ENCODE measurements at regions not wholly inside any gene's neighbourhood (a gene's known extent, or its start where the extent isn't known, plus 50 kb on each side); places are given as distances from the start of the nearest gene placed in this dataset.

GRCh38 chr9:79798450-79798849 lies 226.7 kb downstream of the TLE4 start:
- ChIA-PET POLR2A (ENCODE audit: unreplicated experiment) (no interaction called here), CTCF (no interaction called here)
- TF ChIP-seq EZH2 (IDR thresholded peaks at IDR 0.05; ENCODE audit: low read depth) (no peak), CTCF (conservative IDR thresholded peaks at IDR 0.05) (no peak)
- H4K20me1 ChIP-seq (ENCODE audit: insufficient read depth): no peaks in the 10 kb centered on the region
- intact Hi-C loops (cut with micrococcal nuclease; ENCODE audit: unreplicated experiment): no loop called here
- H3K9me3 ChIP-seq (ENCODE audit: insufficient read depth, low read depth): no peaks in the 10 kb centered on the region
- H3K4me2 ChIP-seq: no peak overlapping the region
- H2AFZ ChIP-seq: no peak overlapping the region
- H3K79me2 ChIP-seq (ENCODE audit: low read depth): no peaks in the 10 kb centered on the region
- H3K4me3 ChIP-seq: no peak overlapping the region
- H3K4me1 ChIP-seq (replicated peaks; ENCODE audit: insufficient read depth): no peaks in the 10 kb centered on the region
- H3K36me3 ChIP-seq (ENCODE audit: low read depth): no peaks in the 10 kb centered on the region
- no peak overlapping the region for H3K27ac ChIP-seq
- H3K27me3 ChIP-seq (ENCODE audit: insufficient read depth, low read depth): no peaks in the 10 kb centered on the region
- DNase-seq: no peak
- no peaks in the 10 kb centered on the region for H3F3A ChIP-seq (ENCODE audit: insufficient read depth, low read depth)
- H3K9me2 ChIP-seq (ENCODE audit: insufficient read depth): no peaks in the 10 kb centered on the region
- no TSS peak for BruUV-seq (replicated peaks)

- Histone ChIP-seq H3K27ac (no peak overlapping the region), H3K9me3 (ENCODE audit: insufficient read depth, low read depth) (no peaks in the 10 kb centered on the region), H3K4me1 (replicated peaks; ENCODE audit: insufficient read depth) (no peaks in the 10 kb centered on the region), H4K20me1 (ENCODE audit: insufficient read depth) (no peaks in the 10 kb centered on the region), H3K9me2 (ENCODE audit: insufficient read depth) (no peaks in the 10 kb centered on the region), H3K4me3 (no peak overlapping the region), H3K4me2 (no peak overlapping the region), H3K79me2 (ENCODE audit: low read depth) (no peaks in the 10 kb centered on the region), H3K36me3 (ENCODE audit: low read depth) (no peaks in the 10 kb centered on the region), H3F3A (ENCODE audit: insufficient read depth, low read depth) (no peaks in the 10 kb centered on the region), H2AFZ (no peak overlapping the region), H3K27me3 (ENCODE audit: insufficient read depth, low read depth) (no peaks in the 10 kb centered on the region)
- TF ChIP-seq EZH2 (IDR thresholded peaks at IDR 0.05; ENCODE audit: low read depth): no peak
- no peak for TF ChIP-seq CTCF (conservative IDR thresholded peaks at IDR 0.05)
- no peak for DNase-seq
- ChIA-PET CTCF (no interaction called here), POLR2A (ENCODE audit: unreplicated experiment) (no interaction called here)
- intact Hi-C loops (cut with micrococcal nuclease; ENCODE audit: unreplicated experiment): no loop called here
- BruUV-seq (replicated peaks): no TSS peak
These were observed 224.6 kb downstream of the TLE4 start for GRCh38 chr9:79796411-79796810.

GRCh38 chr9:79788662-79789061 lies 216.9 kb downstream of the TLE4 start:
- H3K79me2 ChIP-seq (ENCODE audit: low read depth): no peaks in the 10 kb centered on the region
- no peaks in the 10 kb centered on the region for H3F3A ChIP-seq (ENCODE audit: insufficient read depth, low read depth)
- H3K9me2 ChIP-seq (ENCODE audit: insufficient read depth): no peaks in the 10 kb centered on the region
- BruUV-seq (replicated peaks): no TSS peak
- H3K27ac ChIP-seq: no peak overlapping the region
- intact Hi-C loops (cut with micrococcal nuclease; ENCODE audit: unreplicated experiment): no loop called here
- H3K4me3 ChIP-seq: no peak overlapping the region
- no peak for DNase-seq
- CTCF ChIA-PET: no interaction called here
- no peaks in the 10 kb centered on the region for H3K4me1 ChIP-seq (replicated peaks; ENCODE audit: insufficient read depth)
- H4K20me1 ChIP-seq (ENCODE audit: insufficient read depth): no peaks in the 10 kb centered on the region
- no peaks in the 10 kb centered on the region for H3K9me3 ChIP-seq (ENCODE audit: insufficient read depth, low read depth)
- H3K4me2 ChIP-seq: no peak overlapping the region
- no peak overlapping the region for H2AFZ ChIP-seq
- H3K36me3 ChIP-seq (ENCODE audit: low read depth): no peaks in the 10 kb centered on the region
- POLR2A ChIA-PET (ENCODE audit: unreplicated experiment): no interaction called here
- TF ChIP-seq CTCF (conservative IDR thresholded peaks at IDR 0.05) (no peak), EZH2 (IDR thresholded peaks at IDR 0.05; ENCODE audit: low read depth) (no peak)
- no peaks in the 10 kb centered on the region for H3K27me3 ChIP-seq (ENCODE audit: insufficient read depth, low read depth)
